GM18502 (cell line): ENCODE measurements at regions not wholly inside any gene's neighbourhood (a gene's known extent, or its start where the extent isn't known, plus 50 kb on each side); places are given as distances from the start of the nearest gene placed in this dataset.

Source experiments
- ATAC-seq: cut with Tn5 transposase; IDR thresholded peaks from one replicate; pipeline ENCODE4 v1.9.1; 2021; ENCODE audit warnings: mild to moderate bottlenecking; ENCODE audit not compliant: unreplicated experiment, poor library complexity

- no peak for ATAC-seq
Observed at GRCh38 chr1:87194271-87194774, 134.4 kb upstream of the LMO4 start.

DNA sequence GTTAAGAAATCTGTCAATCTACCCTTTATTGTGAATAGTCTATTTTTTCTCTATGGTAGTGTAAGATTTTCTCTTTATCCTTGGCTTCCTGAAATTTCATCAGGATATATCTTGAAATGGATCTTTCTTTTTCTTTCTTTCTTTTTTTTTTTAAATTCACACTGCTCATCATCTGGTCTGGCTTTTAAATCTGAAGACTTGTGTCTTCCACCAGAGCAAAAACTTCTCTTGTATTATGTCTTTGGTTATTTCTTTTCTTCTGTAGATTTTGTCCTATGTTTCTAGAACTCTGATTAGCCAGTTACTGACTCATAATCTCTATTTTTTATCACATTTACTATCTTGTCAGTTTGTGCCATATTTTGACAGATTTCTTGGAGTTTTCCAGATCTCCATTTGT lies 133.8 kb upstream of the LMO4 start:
- no peak for ATAC-seq

DNA sequence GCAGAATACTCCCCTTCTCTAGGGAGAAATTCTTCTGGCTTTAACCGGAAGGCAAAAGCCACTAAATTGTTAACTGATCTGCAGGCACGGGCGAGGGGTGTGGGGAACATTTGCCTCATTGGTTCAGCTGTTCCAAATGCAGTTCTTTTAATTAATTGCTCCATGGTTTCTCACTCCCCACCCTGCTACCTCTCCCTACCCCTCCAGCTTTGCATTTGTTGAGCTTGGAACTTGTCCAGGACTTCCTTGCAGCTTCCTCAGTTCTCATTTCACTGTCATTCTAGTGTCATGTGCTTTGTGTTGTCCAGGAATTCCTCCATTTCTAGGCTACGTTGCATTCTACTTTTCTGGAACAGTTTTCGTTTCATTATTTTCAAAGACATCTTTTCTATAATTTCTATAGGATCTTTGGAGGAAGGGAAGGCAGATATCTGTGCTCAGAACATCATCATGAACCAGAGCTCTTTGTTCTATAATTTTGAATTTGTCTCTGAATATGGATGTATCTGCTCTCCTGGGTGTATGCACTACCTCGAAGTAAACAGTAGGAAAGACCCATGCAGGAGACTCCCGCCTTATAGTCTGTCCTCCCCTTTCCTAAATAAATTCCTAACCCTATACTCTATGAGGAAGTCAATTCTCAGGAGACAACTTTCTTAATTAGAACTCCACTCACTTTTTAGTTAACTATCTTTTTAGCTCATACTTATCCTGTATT lies 132.4 kb upstream of the LMO4 start:
- no peak for ATAC-seq

DNA sequence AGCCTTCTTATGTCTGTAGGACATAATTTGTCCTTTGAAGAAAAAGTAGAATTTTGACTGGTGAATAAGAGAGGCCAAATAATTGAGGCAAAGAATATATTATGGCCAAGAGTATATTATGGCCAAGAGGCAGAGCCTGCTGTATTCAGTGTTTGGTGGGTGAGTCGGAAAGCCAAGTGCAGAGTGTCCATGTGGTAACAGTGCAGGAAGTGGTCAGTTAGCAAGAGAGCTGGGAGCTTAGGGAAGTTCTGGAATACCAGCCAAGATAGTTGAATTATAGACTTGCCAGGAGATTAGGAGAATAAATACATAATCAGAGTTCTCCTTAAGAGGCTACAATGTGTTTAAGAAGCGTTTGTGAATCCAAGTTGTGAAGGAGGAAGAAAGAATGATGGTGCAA lies 131.5 kb upstream of the LMO4 start:
- ATAC-seq, result no peak

- ATAC-seq, result no peak
Observed at GRCh38 chr1:87197641-87198040, 131.0 kb upstream of the LMO4 start.

DNA sequence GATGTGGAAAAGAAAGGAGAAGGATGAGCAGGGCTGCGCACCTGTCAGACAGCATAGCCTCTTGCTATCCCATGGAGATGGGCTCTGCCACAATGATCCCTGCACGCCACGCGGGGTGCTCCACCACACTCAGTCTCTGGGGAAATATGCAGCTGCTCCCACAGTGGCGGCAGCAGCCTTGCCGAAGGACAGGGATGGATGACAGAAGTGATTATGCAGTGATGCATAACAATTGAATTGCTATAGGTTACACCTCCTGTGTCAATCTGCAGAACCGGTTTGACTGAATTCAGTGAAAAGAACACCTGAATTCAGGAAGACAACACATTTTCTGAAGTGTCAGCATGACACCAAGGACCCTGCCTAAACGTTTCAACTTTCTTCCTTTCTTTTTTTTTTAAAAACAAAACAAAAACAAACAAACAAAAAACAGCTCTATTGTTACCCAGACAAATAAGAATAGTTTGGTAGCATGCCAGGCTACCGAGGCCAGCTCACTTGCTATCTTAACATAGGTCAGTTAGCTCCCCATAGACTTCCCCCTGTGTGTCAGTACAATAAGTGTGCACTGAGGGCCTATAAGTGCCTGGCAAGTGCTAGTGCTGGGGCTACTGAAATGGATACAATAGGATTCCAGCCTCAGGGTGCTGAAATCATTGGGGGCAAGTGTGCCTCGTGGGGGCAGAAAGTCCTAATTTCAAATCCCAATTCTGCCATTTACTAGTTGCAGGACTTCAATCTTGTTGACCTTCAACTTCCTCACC lies 127.6 kb upstream of the LMO4 start:
- no peak for ATAC-seq

- no peak for ATAC-seq
Observed at GRCh38 chr1:87201768-87202167, 126.9 kb upstream of the LMO4 start.

DNA sequence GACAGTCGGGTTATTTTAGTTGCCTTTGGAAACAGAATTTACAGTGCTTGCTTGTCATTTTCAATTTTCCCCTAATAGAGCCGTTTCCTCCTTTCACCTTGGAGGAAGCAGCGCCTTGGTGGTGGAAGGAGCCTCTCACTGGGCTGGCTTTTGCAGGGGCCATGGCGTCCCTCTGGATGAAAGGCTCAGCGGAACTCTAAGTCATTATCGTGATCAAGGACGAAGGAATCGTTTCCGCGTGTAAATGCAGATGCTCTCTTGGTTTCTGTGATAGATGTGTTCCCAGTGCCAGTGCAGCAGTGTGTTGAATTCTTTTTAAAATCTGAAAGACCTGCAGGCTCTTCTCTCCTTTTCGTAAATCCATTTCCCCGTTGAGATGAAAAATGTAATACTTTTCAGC lies 126.2 kb upstream of the LMO4 start:
- ATAC-seq, result no peak

GRCh38 chr1:87202922-87203655 lies 125.6 kb upstream of the LMO4 start:
- peak; percentile 98 for ATAC-seq

GRCh38 chr1:87203904-87204303 lies 124.8 kb upstream of the LMO4 start:
- no peak for ATAC-seq

DNA sequence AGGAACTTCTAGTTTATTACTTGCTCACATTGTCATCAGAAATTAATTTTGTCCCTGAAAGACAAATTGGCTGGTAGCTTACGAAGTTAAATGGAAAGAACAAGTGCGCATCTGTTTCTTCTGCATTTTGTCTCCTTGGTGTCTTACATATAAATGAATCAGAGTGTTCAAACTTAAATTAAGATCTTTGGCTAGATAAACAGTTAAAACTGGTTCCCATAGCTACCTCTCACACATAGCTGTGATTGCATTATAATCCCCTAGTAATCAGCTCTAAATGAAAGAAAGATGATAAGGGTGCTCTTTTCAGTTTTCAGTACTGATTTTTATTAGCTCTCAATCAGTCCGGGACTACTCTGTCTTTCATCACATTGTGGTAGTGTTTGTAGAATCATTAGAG lies 124.2 kb upstream of the LMO4 start:
- ATAC-seq, result no peak

- ATAC-seq, result no peak
Observed at GRCh38 chr1:87204921-87205320, 123.8 kb upstream of the LMO4 start.

GRCh38 chr1:87206044-87206831 lies 122.4 kb upstream of the LMO4 start:
- ATAC-seq, result no peak

DNA sequence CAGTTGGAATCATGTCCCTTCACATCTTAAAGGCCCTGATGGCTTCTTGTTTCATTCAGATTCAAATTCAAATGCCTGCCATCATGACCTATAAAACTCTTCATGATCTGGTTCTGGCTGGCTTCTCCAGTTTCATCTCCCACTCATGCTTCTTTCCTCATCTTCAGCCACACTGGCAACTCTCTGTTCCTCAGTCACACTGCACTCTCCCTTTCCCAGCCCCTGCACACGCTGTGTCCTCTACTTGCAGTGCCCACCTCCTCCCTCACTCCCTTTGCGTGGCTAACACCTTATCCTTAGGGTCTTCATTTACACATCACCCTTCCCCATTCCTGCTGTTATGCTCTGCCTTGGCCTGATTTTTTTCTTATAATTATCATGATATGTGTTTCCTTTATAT lies 120.6 kb upstream of the LMO4 start:
- no peak for ATAC-seq

DNA sequence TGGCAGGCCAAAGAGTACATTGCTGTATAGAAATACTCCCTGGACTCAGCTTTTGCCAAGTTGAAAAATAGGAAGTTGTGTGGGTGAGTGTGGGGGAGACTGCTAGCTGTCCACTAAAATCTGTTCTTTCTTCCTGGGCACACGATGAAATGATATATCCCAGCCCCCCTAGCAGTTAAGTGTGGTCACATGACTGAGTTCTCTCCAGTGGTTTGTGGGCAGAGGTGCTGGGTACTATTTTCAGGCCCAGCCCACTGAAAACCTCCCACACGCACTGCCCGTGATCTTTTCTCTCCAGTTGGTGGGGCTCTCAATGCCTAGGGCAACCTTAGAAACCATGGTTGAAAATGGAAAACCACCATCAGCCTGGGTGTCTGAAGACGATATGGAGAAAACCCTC lies 119.7 kb upstream of the LMO4 start:
- no peak for ATAC-seq

DNA sequence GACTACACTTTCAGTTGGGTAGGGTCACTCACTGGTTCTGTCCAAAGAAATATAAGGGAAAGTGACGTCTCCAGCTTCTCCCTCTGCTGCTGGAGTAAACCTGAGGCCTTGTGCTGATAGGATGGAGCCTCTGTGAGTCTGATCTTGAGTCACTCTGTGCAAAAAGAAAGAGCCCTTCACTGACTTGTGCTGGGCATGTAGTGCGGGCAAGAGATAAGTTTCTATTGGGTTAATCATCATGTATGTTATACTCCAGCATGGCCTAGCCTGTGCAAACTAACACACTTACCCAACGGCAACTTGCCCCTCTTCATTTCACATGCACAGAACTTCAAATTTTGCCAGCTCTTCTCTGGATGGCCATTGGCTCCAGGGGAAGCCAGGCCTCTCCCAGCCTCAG lies 118.5 kb upstream of the LMO4 start:
- ATAC-seq, result no peak

- no peak for ATAC-seq
Observed at GRCh38 chr1:87212431-87213134, 116.1 kb upstream of the LMO4 start.

- no peak for ATAC-seq
Observed at GRCh38 chr1:87213135-87213515, 115.6 kb upstream of the LMO4 start.

GRCh38 chr1:87215592-87215991 lies 113.1 kb upstream of the LMO4 start:
- ATAC-seq, result no peak

DNA sequence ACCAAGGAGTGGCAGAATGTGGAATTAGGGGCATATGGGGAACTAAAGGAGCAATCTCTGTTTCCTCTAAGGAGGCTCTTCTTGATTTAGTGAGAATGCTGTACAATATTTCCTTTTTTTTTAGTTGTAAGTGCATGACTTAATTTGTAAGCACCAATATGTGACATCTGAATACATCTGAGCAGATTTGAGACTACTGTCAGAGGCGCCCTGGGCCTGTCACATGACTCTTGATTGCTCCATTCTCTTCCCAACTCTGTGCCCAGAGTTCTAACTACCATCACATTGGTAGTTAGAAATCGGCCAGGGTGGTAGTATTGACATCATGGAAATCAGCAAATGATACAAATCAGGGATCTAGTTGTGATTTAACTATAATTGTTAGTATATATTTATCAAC lies 110.1 kb upstream of the LMO4 start:
- ATAC-seq, result no peak
